ENCODE measurements at regions not wholly inside any gene's neighbourhood (a gene's known extent, or its start where the extent isn't known, plus 50 kb on each side); places are given as distances from the start of the nearest gene placed in this dataset.

DNA sequence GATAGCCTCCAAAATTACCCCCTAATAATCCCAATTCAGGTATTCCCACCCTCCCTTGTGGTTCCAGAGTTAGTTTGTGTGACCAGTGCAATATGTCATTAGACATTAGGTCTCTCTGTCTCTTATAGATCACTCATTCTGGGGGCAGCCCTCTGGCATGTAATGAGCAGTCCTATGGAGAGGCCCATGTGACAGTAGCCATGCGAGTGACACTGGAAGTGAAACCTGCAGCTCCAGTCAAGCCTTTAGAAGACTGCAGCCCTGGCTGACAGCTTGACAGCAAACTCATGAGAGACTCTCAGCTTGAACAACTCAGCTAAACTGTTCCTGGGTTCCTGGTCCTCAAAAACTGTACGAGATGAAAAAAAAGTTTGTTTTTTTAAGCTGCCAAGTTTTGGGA, 54.0 kb upstream of the HSPB3 start:
- Histone ChIP-seq H2AFZ (ENCODE audit: low read length) (no peak overlapping the region), H4K20me1 (ENCODE audit: insufficient read depth, low read length) (no peaks in the 10 kb centered on the region), H3K36me3 (ENCODE audit: insufficient read depth, low read length) (no peaks in the 10 kb centered on the region), H3K4me2 (ENCODE audit: low read length) (no peak overlapping the region), H3K27ac (ENCODE audit: low read depth, low read length, poor library complexity, severe bottlenecking) (no peak overlapping the region), H3K4me3 (ENCODE audit: low read depth, low read length, poor library complexity, severe bottlenecking) (no peak overlapping the region), H3K4me1 (ENCODE audit: insufficient read depth, low read length, poor library complexity, severe bottlenecking) (peaks cover 11% of the 10 kb centered on the region), H3K9me2 (ENCODE audit: insufficient read depth, low read length) (no peaks in the 10 kb centered on the region), H3K79me2 (ENCODE audit: insufficient read depth, low read depth, low read length) (no peaks in the 10 kb centered on the region), H3K9me3 (ENCODE audit: low read length) (no peaks in the 10 kb centered on the region)
- BruUV-seq (replicated peaks): no TSS peak
- peak; percentile 16 for DNase-seq (ENCODE audit: low spot score)
- intact Hi-C loops (cut with micrococcal nuclease; ENCODE audit: unreplicated experiment): no loop called here
- CTCF ChIA-PET (ENCODE audit: unreplicated experiment): no interaction called here
- no peak for TF ChIP-seq EZH2phosphoT487 (IDR thresholded peaks at IDR 0.05; ENCODE audit: borderline replicate concordance, low read depth, low read length)
- TF ChIP-seq CTCF (conservative IDR thresholded peaks at IDR 0.05; ENCODE audit: low read length): no peak
- POLR2A ChIA-PET: no interaction called here

- BruUV-seq (replicated peaks): no TSS peak
- POLR2A ChIA-PET: interaction anchor here (0.6 to 1.1 kb wide), 3 partner anchors 32 to 86 kb away, joined by 3 to 6 read pairs (median 3); no protein-coding TSS in a partner anchor
- peak; percentile 72 for DNase-seq (ENCODE audit: low spot score)
These were observed 57.3 kb upstream of the HSPB3 start for GRCh38 chr5:54398191-54398590.

More at GRCh38 chr5:54398191-54398590, 57.3 kb upstream of the HSPB3 start:
- Histone ChIP-seq H3K79me2 (ENCODE audit: insufficient read depth, low read depth, low read length) (no peaks in the 10 kb centered on the region), H3K9me2 (ENCODE audit: insufficient read depth, low read length) (no peaks in the 10 kb centered on the region), H3K4me2 (ENCODE audit: low read length) (peak overlapping the region; percentile 16; the same call in 1 of the 2 replicates), H3K27ac (ENCODE audit: low read depth, low read length, poor library complexity, severe bottlenecking) (no peak overlapping the region), H3K4me1 (ENCODE audit: insufficient read depth, low read length, poor library complexity, severe bottlenecking) (peaks cover 11% of the 10 kb centered on the region), H4K20me1 (ENCODE audit: insufficient read depth, low read length) (no peaks in the 10 kb centered on the region), H3K4me3 (ENCODE audit: low read depth, low read length, poor library complexity, severe bottlenecking) (no peak overlapping the region), H2AFZ (ENCODE audit: low read length) (no peak overlapping the region), H3K36me3 (ENCODE audit: insufficient read depth, low read length) (no peaks in the 10 kb centered on the region), H3K9me3 (ENCODE audit: low read length) (no peaks in the 10 kb centered on the region)
- intact Hi-C loops (cut with micrococcal nuclease; ENCODE audit: unreplicated experiment): no loop called here
- no peak for TF ChIP-seq CTCF (conservative IDR thresholded peaks at IDR 0.05; ENCODE audit: low read length)
- no peak for TF ChIP-seq EZH2phosphoT487 (IDR thresholded peaks at IDR 0.05; ENCODE audit: borderline replicate concordance, low read depth, low read length)
- CTCF ChIA-PET (ENCODE audit: unreplicated experiment): no interaction called here

All from OCI-LY7 (cell line).